GM12878 (cell line): ENCODE measurements at regions not wholly inside any gene's neighbourhood (a gene's known extent, or its start where the extent isn't known, plus 50 kb on each side); places are given as distances from the start of the nearest gene placed in this dataset.

Experiments used
- ATAC-seq: fragments of 200-7000 bp; cut with Tn5 transposase; 3 replicates; pipeline ENCODE4 v1.9.1; 2020; ENCODE audit warnings: mild to moderate bottlenecking, moderate library complexity
- BruUV-seq: library from RNA; stranded (reverse); fragments of 400-500 nt; replicated peaks from 2 replicates; lab custom pipeline; 2021; lab: Mats Ljungman, UMichigan
- CTCF ChIA-PET: fragments of 300-600 bp; sonication (Branson Sonifier 250); formaldehyde crosslinking; extraction: SDS; loops from one replicate; lab custom pipeline; 2021; ENCODE audit warnings: inconsistent platforms; lab: Yijun Ruan, JAX
- POLR2A ChIA-PET: fragments of 350-600 bp; formaldehyde crosslinking; extraction: SDS; loops from one replicate; lab custom pipeline; 2021; ENCODE audit warnings: inconsistent platforms; lab: Charles Lee
- RAD21 ChIA-PET: fragments of 300-600 bp; sonication (Branson Sonifier 250); formaldehyde crosslinking; loops from one replicate; lab custom pipeline; 2023; ENCODE audit warnings: antibody characterized with exemption; ENCODE audit not compliant: unreplicated experiment; lab: Charles Lee
- SMC1A ChIA-PET: fragments of 300-600 bp; sonication (Branson Sonifier 250); formaldehyde crosslinking; loops from one replicate; lab custom pipeline; 2023; ENCODE audit not compliant: unreplicated experiment, uncharacterized antibody; lab: Charles Lee
- DNase-seq: peaks from one replicate; pipeline ENCODE4 v3.0.0-alpha.2; 2011; ENCODE audit warnings: low read depth, low spot score
- FAIRE-seq: peaks from 3 replicates; lab custom pipeline; 2011; peaks lifted over from hg19 to GRCh38; lab: Jason Lieb, UNC
- H2AFZ ChIP-seq: 2 replicates; pipeline ENCODE4 v1.6.0; 2011; ENCODE audit warnings: low read depth, low read length, control low read depth; ENCODE audit not compliant: control insufficient read depth
- H3K27ac ChIP-seq: 2 replicates; pipeline ENCODE4 v1.5.1; 2011; ENCODE audit warnings: control low read depth; ENCODE audit not compliant: control insufficient read depth, insufficient read depth
- H3K27me3 ChIP-seq, 2 experiments: replicated peaks in 1 of 2; 2 replicates each; pipeline versions ENCODE4 v1.6.0 to v1.6.1; 2011; ENCODE audit warnings: low read length in 1 of 2; ENCODE audit not compliant: control insufficient read depth in 2 of 2, insufficient read depth in 2 of 2
- H3K36me3 ChIP-seq, 2 experiments: 2 replicates each; pipeline ENCODE4 v1.5.1; 2011; ENCODE audit warnings: low read length in 1 of 2; ENCODE audit not compliant: control insufficient read depth in 2 of 2, insufficient read depth in 2 of 2
- H3K4me1 ChIP-seq: 2 replicates; pipeline ENCODE4 v1.6.1; 2011; ENCODE audit warnings: mild to moderate bottlenecking, low read length, moderate library complexity, mixed read lengths; ENCODE audit not compliant: control insufficient read depth, insufficient read depth
- H3K4me2 ChIP-seq: 2 replicates; pipeline ENCODE4 v1.6.0; 2011; ENCODE audit warnings: control low read depth; ENCODE audit not compliant: control insufficient read depth, insufficient read depth
- H3K4me3 ChIP-seq: fragments of 200-600 bp; sonication (generic); 2 replicates; pipeline ENCODE4 v1.5.1; 2016
- H3K79me2 ChIP-seq: 2 replicates; pipeline ENCODE4 v1.6.0; 2011; ENCODE audit warnings: low read length; ENCODE audit not compliant: control insufficient read depth, insufficient read depth
- H3K9ac ChIP-seq: 2 replicates; pipeline ENCODE4 v1.8.0; 2011; ENCODE audit warnings: low read length, control low read depth, mixed read lengths; ENCODE audit not compliant: control insufficient read depth, insufficient read depth
- H3K9me3 ChIP-seq: replicated peaks from 3 replicates; pipeline ENCODE4 v1.5.1; 2011; ENCODE audit warnings: mild to moderate bottlenecking, low read length; ENCODE audit not compliant: control insufficient read depth, insufficient read depth
- H4K20me1 ChIP-seq: 2 replicates; pipeline ENCODE4 v1.6.0; 2011; ENCODE audit not compliant: control insufficient read depth, insufficient read depth
- BMI1 ChIP-seq: fragments of 450-650 bp; IDR thresholded peaks from 2 replicates; pipeline ENCODE4 v1.6.1; 2016; ENCODE audit warnings: mild to moderate bottlenecking, moderate library complexity, borderline replicate concordance
- CHD2 ChIP-seq: IDR thresholded peaks from 2 replicates; pipeline ENCODE4 v1.6.1; 2011; ENCODE audit warnings: low read depth, low read length, improper control_type of control experiment, borderline replicate concordance
- CHD4 ChIP-seq: fragments of 200-600 bp; sonication (generic); IDR thresholded peaks from 2 replicates; pipeline ENCODE4 v1.6.1; 2016; ENCODE audit warnings: mild to moderate bottlenecking
- CREM ChIP-seq: IDR thresholded peaks from 2 replicates; pipeline ENCODE4 v1.6.1; 2014; ENCODE audit warnings: antibody characterized with exemption, low read depth
- EP300 ChIP-seq, 2 experiments: fragments of 150-350 bp in 1 of 2; IDR thresholded peaks; 2 replicates each; pipeline ENCODE4 v1.6.1; 2011 to 2012; ENCODE audit warnings: low read depth in 2 of 2, low read length in 2 of 2, borderline replicate concordance in 1 of 2, improper control_type of control experiment in 1 of 2, inconsistent platforms in 1 of 2; ENCODE audit not compliant: control insufficient read depth in 1 of 2
- FOXK2 ChIP-seq: fragments of 450-650 bp; IDR thresholded peaks from 2 replicates; pipeline ENCODE4 v1.6.1; 2017; ENCODE audit warnings: mild to moderate bottlenecking, moderate library complexity
- FOXM1 ChIP-seq: IDR thresholded peaks from 2 replicates; pipeline ENCODE4 v1.6.1; 2012; ENCODE audit warnings: low read depth, mild to moderate bottlenecking, inconsistent platforms, low read length, moderate library complexity
- MTA2 ChIP-seq: fragments of 450-650 bp; IDR thresholded peaks from 2 replicates; pipeline ENCODE4 v1.6.1; 2016; ENCODE audit warnings: low read depth, mild to moderate bottlenecking, moderate library complexity
- NR2C1 ChIP-seq: fragments of 450-650 bp; IDR thresholded peaks from 2 replicates; pipeline ENCODE4 v1.6.1; 2017; ENCODE audit warnings: antibody characterized with exemption, mild to moderate bottlenecking, moderate library complexity
- POLR2A ChIP-seq: IDR thresholded peaks from 2 replicates; pipeline ENCODE4 v1.6.1; 2011; ENCODE audit warnings: low read depth, mild to moderate bottlenecking, low read length
- RBBP5 ChIP-seq: fragments of 200-600 bp; sonication (generic); conservative IDR thresholded peaks from 2 replicates; pipeline ENCODE4 v1.6.1; 2016
- TCF7 ChIP-seq: IDR thresholded peaks from 2 replicates; pipeline ENCODE4 v1.6.1; 2014; ENCODE audit warnings: antibody characterized with exemption, borderline replicate concordance
- ZNF217 ChIP-seq: fragments of 450-650 bp; IDR thresholded peaks from 2 replicates; pipeline ENCODE4 v1.6.1; 2017; ENCODE audit warnings: antibody characterized with exemption, mild to moderate bottlenecking
- WGBS: methylation state at CpG from one replicate; pipeline ENCODE4 v1.1.6; 2016; ENCODE audit warnings: low lambda C conversion rate; ENCODE audit not compliant: insufficient replicate concordance, insufficient coverage; ENCODE audit errors: missing lambda C conversion rate; 5-methylcytosine and 5-hydroxymethylcytosine counted together
- in situ Hi-C: fragments of 300-500 bp; cut with MboI; formaldehyde crosslinking; loops from 9 replicates; pipeline ENCODE4 v1.14.3; 2018; ENCODE audit warnings: mixed read lengths
- intact Hi-C: fragments of 100-400 bp; cut with micrococcal nuclease; formaldehyde crosslinking; loops from one replicate; pipeline ENCODE4 v1.14.2; 2022; ENCODE audit not compliant: unreplicated experiment
- TF ChIP-seq, protein P1 (sequence below): IDR thresholded peaks from 2 replicates; pipeline ENCODE4 v1.6.1; 2012; ENCODE audit warnings: low read depth, low read length, improper control_type of control experiment
- TF ChIP-seq, protein P2 (sequence below): IDR thresholded peaks from 2 replicates; pipeline ENCODE4 v1.6.1; 2012; ENCODE audit warnings: low read length, inconsistent platforms
- TF ChIP-seq, protein P3 (sequence below): fragments of 150-350 bp; IDR thresholded peaks from 2 replicates; pipeline ENCODE4 v1.6.1; 2016; ENCODE audit warnings: low read depth, low read length
- TF ChIP-seq, protein P4 (sequence below): fragments of 450-650 bp; IDR thresholded peaks from 2 replicates; pipeline ENCODE4 v1.6.1; 2017; ENCODE audit warnings: borderline replicate concordance

DNA sequence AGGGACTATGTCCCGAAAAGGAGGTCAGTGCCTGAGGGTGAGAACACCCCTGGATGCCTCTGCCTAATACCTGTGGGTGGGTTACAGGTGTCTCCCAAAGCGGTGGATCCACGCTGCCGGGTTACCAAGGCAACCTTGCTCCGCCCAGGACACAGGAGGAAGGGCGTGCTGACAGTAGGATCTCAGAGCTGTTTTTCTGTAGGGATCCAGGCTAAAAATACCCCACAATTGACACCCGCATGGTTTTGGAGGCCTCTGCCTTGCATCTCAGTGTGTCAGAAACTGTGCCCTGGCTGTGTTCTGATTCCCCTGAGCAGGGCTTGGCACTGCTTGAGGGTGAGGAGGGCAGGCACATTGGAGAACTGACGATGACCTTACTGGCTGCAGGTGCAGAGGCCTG lies 118.0 kb downstream of the IER5 start:
- H3K4me3 ChIP-seq: no peak overlapping the region
- FAIRE-seq: no peak
- no TSS peak for BruUV-seq
- ATAC-seq: no peak
- 25% methylated on average over 8 of the region's 8 CpGs for WGBS
- no peaks in the 10 kb centered on the region for H3K79me2 ChIP-seq
- in situ Hi-C loops: no loop called here
- H3K27ac ChIP-seq: no peak overlapping the region
- H3K27me3 ChIP-seq: peaks cover 0 to 2% of the 10 kb centered on the region in 2 experiments; a peak in 1 of 4 replicates
- intact Hi-C loops: no loop called here
- ChIA-PET CTCF (interaction anchor here (1.6 to 1.7 kb wide), 2 partner anchors 16 to 218 kb away, joined by 5 read pairs; no protein-coding TSS in a partner anchor), SMC1A (no interaction called here), POLR2A (no interaction called here), RAD21 (no interaction called here)
- H2AFZ ChIP-seq: no peak overlapping the region
- H3K4me2 ChIP-seq: no peak overlapping the region
- H4K20me1 ChIP-seq: no peaks in the 10 kb centered on the region
- H3K4me1 ChIP-seq: no peaks in the 10 kb centered on the region
- no peak for DNase-seq
- no peak overlapping the region for H3K9ac ChIP-seq
- TF ChIP-seq, protein P1, sequence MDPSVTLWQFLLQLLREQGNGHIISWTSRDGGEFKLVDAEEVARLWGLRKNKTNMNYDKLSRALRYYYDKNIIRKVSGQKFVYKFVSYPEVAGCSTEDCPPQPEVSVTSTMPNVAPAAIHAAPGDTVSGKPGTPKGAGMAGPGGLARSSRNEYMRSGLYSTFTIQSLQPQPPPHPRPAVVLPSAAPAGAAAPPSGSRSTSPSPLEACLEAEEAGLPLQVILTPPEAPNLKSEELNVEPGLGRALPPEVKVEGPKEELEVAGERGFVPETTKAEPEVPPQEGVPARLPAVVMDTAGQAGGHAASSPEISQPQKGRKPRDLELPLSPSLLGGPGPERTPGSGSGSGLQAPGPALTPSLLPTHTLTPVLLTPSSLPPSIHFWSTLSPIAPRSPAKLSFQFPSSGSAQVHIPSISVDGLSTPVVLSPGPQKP: no peak
- TF ChIP-seq, protein P2, sequence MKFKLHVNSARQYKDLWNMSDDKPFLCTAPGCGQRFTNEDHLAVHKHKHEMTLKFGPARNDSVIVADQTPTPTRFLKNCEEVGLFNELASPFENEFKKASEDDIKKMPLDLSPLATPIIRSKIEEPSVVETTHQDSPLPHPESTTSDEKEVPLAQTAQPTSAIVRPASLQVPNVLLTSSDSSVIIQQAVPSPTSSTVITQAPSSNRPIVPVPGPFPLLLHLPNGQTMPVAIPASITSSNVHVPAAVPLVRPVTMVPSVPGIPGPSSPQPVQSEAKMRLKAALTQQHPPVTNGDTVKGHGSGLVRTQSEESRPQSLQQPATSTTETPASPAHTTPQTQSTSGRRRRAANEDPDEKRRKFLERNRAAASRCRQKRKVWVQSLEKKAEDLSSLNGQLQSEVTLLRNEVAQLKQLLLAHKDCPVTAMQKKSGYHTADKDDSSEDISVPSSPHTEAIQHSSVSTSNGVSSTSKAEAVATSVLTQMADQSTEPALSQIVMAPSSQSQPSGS: no peak
- TF ChIP-seq FOXM1: no peak
- TF ChIP-seq TCF7: no peak
- TF ChIP-seq ZNF217: no peak
- TF ChIP-seq POLR2A: no peak
- TF ChIP-seq RBBP5: no peak
- no peak for TF ChIP-seq FOXK2
- no peak for TF ChIP-seq MTA2
- no peak for TF ChIP-seq CHD4
- TF ChIP-seq, protein P3, sequence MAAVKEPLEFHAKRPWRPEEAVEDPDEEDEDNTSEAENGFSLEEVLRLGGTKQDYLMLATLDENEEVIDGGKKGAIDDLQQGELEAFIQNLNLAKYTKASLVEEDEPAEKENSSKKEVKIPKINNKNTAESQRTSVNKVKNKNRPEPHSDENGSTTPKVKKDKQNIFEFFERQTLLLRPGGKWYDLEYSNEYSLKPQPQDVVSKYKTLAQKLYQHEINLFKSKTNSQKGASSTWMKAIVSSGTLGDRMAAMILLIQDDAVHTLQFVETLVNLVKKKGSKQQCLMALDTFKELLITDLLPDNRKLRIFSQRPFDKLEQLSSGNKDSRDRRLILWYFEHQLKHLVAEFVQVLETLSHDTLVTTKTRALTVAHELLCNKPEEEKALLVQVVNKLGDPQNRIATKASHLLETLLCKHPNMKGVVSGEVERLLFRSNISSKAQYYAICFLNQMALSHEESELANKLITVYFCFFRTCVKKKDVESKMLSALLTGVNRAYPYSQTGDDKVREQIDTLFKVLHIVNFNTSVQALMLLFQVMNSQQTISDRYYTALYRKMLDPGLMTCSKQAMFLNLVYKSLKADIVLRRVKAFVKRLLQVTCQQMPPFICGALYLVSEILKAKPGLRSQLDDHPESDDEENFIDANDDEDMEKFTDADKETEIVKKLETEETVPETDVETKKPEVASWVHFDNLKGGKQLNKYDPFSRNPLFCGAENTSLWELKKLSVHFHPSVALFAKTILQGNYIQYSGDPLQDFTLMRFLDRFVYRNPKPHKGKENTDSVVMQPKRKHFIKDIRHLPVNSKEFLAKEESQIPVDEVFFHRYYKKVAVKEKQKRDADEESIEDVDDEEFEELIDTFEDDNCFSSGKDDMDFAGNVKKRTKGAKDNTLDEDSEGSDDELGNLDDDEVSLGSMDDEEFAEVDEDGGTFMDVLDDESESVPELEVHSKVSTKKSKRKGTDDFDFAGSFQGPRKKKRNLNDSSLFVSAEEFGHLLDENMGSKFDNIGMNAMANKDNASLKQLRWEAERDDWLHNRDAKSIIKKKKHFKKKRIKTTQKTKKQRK: no peak
- no peak for TF ChIP-seq CHD2
- TF ChIP-seq NR2C1: no peak
- TF ChIP-seq, protein P4, sequence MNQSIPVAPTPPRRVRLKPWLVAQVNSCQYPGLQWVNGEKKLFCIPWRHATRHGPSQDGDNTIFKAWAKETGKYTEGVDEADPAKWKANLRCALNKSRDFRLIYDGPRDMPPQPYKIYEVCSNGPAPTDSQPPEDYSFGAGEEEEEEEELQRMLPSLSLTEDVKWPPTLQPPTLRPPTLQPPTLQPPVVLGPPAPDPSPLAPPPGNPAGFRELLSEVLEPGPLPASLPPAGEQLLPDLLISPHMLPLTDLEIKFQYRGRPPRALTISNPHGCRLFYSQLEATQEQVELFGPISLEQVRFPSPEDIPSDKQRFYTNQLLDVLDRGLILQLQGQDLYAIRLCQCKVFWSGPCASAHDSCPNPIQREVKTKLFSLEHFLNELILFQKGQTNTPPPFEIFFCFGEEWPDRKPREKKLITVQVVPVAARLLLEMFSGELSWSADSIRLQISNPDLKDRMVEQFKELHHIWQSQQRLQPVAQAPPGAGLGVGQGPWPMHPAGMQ: no peak
- no peak for TF ChIP-seq EP300 (IDR thresholded peaks at IDR 0.05; ENCODE audit: borderline replicate concordance in 1 of 2, control insufficient read depth in 1 of 2, low read depth in 2 of 2, low read length in 2 of 2)
- TF ChIP-seq BMI1: no peak
- no peak for TF ChIP-seq CREM
- no peaks in the 10 kb centered on the region for H3K9me3 ChIP-seq
- H3K36me3 ChIP-seq: no peaks in the 10 kb centered on the region
